Adipocyte (in vitro differentiated cells): ENCODE measurements at regions not wholly inside any gene's neighbourhood (a gene's known extent, or its start where the extent isn't known, plus 50 kb on each side); places are given as distances from the start of the nearest gene placed in this dataset.

Experiments
- DNase-seq: peaks from one replicate; pipeline ENCODE4 v3.0.0-alpha.2; 2015; ENCODE audit warnings: low read depth
- H3K27me3 ChIP-seq: replicated peaks from 2 replicates; pipeline ENCODE4 v1.7.0; 2013; ENCODE audit warnings: mild to moderate bottlenecking, low read length, moderate library complexity; ENCODE audit not compliant: control insufficient read depth, insufficient read depth
- H3K36me3 ChIP-seq: 2 replicates; pipeline ENCODE4 v1.7.0; 2013; ENCODE audit warnings: low read length, mild to moderate bottlenecking, moderate library complexity; ENCODE audit not compliant: control insufficient read depth, insufficient read depth, severe bottlenecking
- H3K4me1 ChIP-seq: 2 replicates; pipeline ENCODE4 v1.7.0; 2013; ENCODE audit warnings: mild to moderate bottlenecking, low read length, moderate library complexity; ENCODE audit not compliant: control insufficient read depth, insufficient read depth
- H3K4me3 ChIP-seq: 2 replicates; pipeline ENCODE4 v1.7.0; 2013; ENCODE audit warnings: mild to moderate bottlenecking, low read length, moderate library complexity
- H3K9ac ChIP-seq: 2 replicates; pipeline ENCODE4 v1.7.0; 2013; ENCODE audit warnings: mild to moderate bottlenecking, low read length, moderate library complexity
- H3K9me3 ChIP-seq: 2 replicates; pipeline ENCODE4 v1.7.0; 2013; ENCODE audit warnings: mild to moderate bottlenecking, low read length, moderate library complexity; ENCODE audit not compliant: control insufficient read depth

- Histone ChIP-seq H3K9ac (no peak overlapping the region), H3K9me3 (no peaks in the 10 kb centered on the region), H3K4me3 (no peak overlapping the region), H3K36me3 (no peaks in the 10 kb centered on the region), H3K4me1 (no peaks in the 10 kb centered on the region), H3K27me3 (no peaks in the 10 kb centered on the region)
- DNase-seq: no peak
Measured at GRCh38 chr6:92559611-92560010, 859.7 kb downstream of the EPHA7 start.

- Histone ChIP-seq H3K9ac (no peak overlapping the region), H3K27me3 (no peaks in the 10 kb centered on the region), H3K4me3 (no peak overlapping the region), H3K4me1 (no peaks in the 10 kb centered on the region), H3K36me3 (no peaks in the 10 kb centered on the region), H3K9me3 (no peaks in the 10 kb centered on the region)
- DNase-seq: no peak
Measured at GRCh38 chr6:92559003-92559402, 860.4 kb downstream of the EPHA7 start.

- Histone ChIP-seq H3K36me3 (no peaks in the 10 kb centered on the region), H3K27me3 (no peaks in the 10 kb centered on the region), H3K4me1 (no peaks in the 10 kb centered on the region), H3K4me3 (no peak overlapping the region), H3K9ac (no peak overlapping the region), H3K9me3 (no peaks in the 10 kb centered on the region)
- DNase-seq: no peak
Measured at GRCh38 chr6:92550501-92550900, 868.9 kb downstream of the EPHA7 start.

GRCh38 chr6:92545861-92546260, 873.5 kb downstream of the EPHA7 start:
- no peak for DNase-seq
- H3K9ac ChIP-seq: no peak overlapping the region

GRCh38 chr6:92541448-92542060, 877.8 kb downstream of the EPHA7 start:
- Histone ChIP-seq H3K9me3 (no peaks in the 10 kb centered on the region), H3K4me1 (peaks cover 11% of the 10 kb centered on the region)
- DNase-seq: no peak

More at GRCh38 chr6:92545861-92546260, 873.5 kb downstream of the EPHA7 start:
- H3K4me1 ChIP-seq: no peaks in the 10 kb centered on the region
- no peak overlapping the region for H3K4me3 ChIP-seq
- H3K9me3 ChIP-seq: no peaks in the 10 kb centered on the region
- no peaks in the 10 kb centered on the region for H3K27me3 ChIP-seq
- H3K36me3 ChIP-seq: no peaks in the 10 kb centered on the region

GRCh38 chr6:92538926-92539325, 880.4 kb downstream of the EPHA7 start:
- Histone ChIP-seq H3K4me3 (no peak overlapping the region), H3K27me3 (no peaks in the 10 kb centered on the region), H3K9me3 (no peaks in the 10 kb centered on the region), H3K9ac (no peak overlapping the region), H3K4me1 (peaks cover 11% of the 10 kb centered on the region), H3K36me3 (no peaks in the 10 kb centered on the region)
- no peak for DNase-seq

More at GRCh38 chr6:92541448-92542060, 877.8 kb downstream of the EPHA7 start:
- Histone ChIP-seq H3K36me3 (no peaks in the 10 kb centered on the region), H3K4me3 (no peak overlapping the region), H3K9ac (no peak overlapping the region), H3K27me3 (no peaks in the 10 kb centered on the region)

- H3K9me3 ChIP-seq: no peaks in the 10 kb centered on the region
- no peak overlapping the region for H3K4me3 ChIP-seq
- no peak overlapping the region for H3K9ac ChIP-seq
Measured at GRCh38 chr6:92538275-92538674, 881.1 kb downstream of the EPHA7 start.

GRCh38 chr6:92534109-92534508, 885.2 kb downstream of the EPHA7 start:
- no peak overlapping the region for H3K9ac ChIP-seq
- H3K27me3 ChIP-seq: no peaks in the 10 kb centered on the region
- no peaks in the 10 kb centered on the region for H3K9me3 ChIP-seq
- H3K4me3 ChIP-seq: no peak overlapping the region
- no peaks in the 10 kb centered on the region for H3K36me3 ChIP-seq
- peaks cover 10% of the 10 kb centered on the region for H3K4me1 ChIP-seq
- DNase-seq: no peak

More at GRCh38 chr6:92538275-92538674, 881.1 kb downstream of the EPHA7 start:
- peaks cover 11% of the 10 kb centered on the region for H3K4me1 ChIP-seq
- H3K36me3 ChIP-seq: no peaks in the 10 kb centered on the region
- H3K27me3 ChIP-seq: no peaks in the 10 kb centered on the region
- no peak for DNase-seq

- H3K4me1 ChIP-seq: no peaks in the 10 kb centered on the region
- no peaks in the 10 kb centered on the region for H3K27me3 ChIP-seq
- no peak overlapping the region for H3K9ac ChIP-seq
- no peaks in the 10 kb centered on the region for H3K36me3 ChIP-seq
- DNase-seq: no peak
- H3K4me3 ChIP-seq: no peak overlapping the region
- peaks cover 6% of the 10 kb centered on the region for H3K9me3 ChIP-seq
Measured at GRCh38 chr6:92522589-92522988, 896.8 kb downstream of the EPHA7 start.

- Histone ChIP-seq H3K27me3 (no peaks in the 10 kb centered on the region), H3K4me3 (no peak overlapping the region), H3K36me3 (no peaks in the 10 kb centered on the region), H3K9ac (no peak overlapping the region), H3K4me1 (no peaks in the 10 kb centered on the region), H3K9me3 (peaks cover 6% of the 10 kb centered on the region)
- DNase-seq: no peak
Measured at GRCh38 chr6:92521553-92521952, 897.8 kb downstream of the EPHA7 start.

- Histone ChIP-seq H3K27me3 (no peaks in the 10 kb centered on the region), H3K9me3 (peaks cover 15% of the 10 kb centered on the region), H3K9ac (no peak overlapping the region), H3K4me1 (no peaks in the 10 kb centered on the region), H3K36me3 (no peaks in the 10 kb centered on the region), H3K4me3 (no peak overlapping the region)
- no peak for DNase-seq
Measured at GRCh38 chr6:92510137-92510536, 909.2 kb downstream of the EPHA7 start.

- Histone ChIP-seq H3K27me3 (no peaks in the 10 kb centered on the region), H3K4me3 (no peak overlapping the region), H3K4me1 (no peaks in the 10 kb centered on the region), H3K36me3 (no peaks in the 10 kb centered on the region), H3K9me3 (peaks cover 18% of the 10 kb centered on the region), H3K9ac (no peak overlapping the region)
- DNase-seq: no peak
Measured at GRCh38 chr6:92507552-92507951, 911.8 kb downstream of the EPHA7 start.
